Endothelial cell of umbilical vein (primary cell): ENCODE measurements at regions not wholly inside any gene's neighbourhood (a gene's known extent, or its start where the extent isn't known, plus 50 kb on each side); places are given as distances from the start of the nearest gene placed in this dataset.

Experiments used
- BruUV-seq: library from RNA; stranded (reverse); fragments of 400-500 nt; replicated peaks from 2 replicates; lab custom pipeline; 2021; lab: Mats Ljungman, UMichigan
- CTCF ChIA-PET: fragments of 300-600, 350-600 bp; sonication (Branson Sonifier 250); formaldehyde crosslinking; loops from one replicate; lab custom pipeline; 2021; ENCODE audit warnings: antibody characterized with exemption, inconsistent platforms; lab: Charles Lee
- POLR2A ChIA-PET: fragments of 300-600, 350-600 bp; sonication (Branson Sonifier 250); formaldehyde crosslinking; loops from one replicate; lab custom pipeline; 2021; ENCODE audit warnings: antibody characterized with exemption, inconsistent platforms; lab: Charles Lee
- DNase-seq: peaks from one replicate; pipeline ENCODE4 v3.0.0-alpha.2; 2011; ENCODE audit warnings: low read depth, low spot score
- FAIRE-seq: peaks from 2 replicates; lab custom pipeline; 2011; peaks lifted over from hg19 to GRCh38; lab: Jason Lieb, UNC
- H2AFZ ChIP-seq: 2 replicates; pipeline ENCODE4 v1.6.0; 2012; ENCODE audit warnings: low read depth, low read length, control low read depth, inconsistent platforms
- H3K27ac ChIP-seq: 2 replicates; pipeline ENCODE4 v1.5.1; 2011; ENCODE audit warnings: low read depth, mild to moderate bottlenecking, control low read depth, low read length, moderate library complexity; ENCODE audit not compliant: insufficient read depth
- H3K27me3 ChIP-seq, 2 experiments: 2 replicates each; pipeline versions ENCODE4 v1.6.0 to v1.6.1; 2011; ENCODE audit warnings: low read length in 2 of 2, mixed read lengths in 1 of 2; ENCODE audit not compliant: control insufficient read depth in 2 of 2, insufficient read depth in 2 of 2
- H3K36me3 ChIP-seq, 2 experiments: 2 replicates in 1 of 2; 3 replicates in 1 of 2; pipeline ENCODE4 v1.5.1; 2011; ENCODE audit warnings: low read length in 2 of 2, mild to moderate bottlenecking in 1 of 2, moderate library complexity in 1 of 2; ENCODE audit not compliant: control insufficient read depth in 2 of 2, insufficient read depth in 2 of 2; ENCODE audit errors: extremely low read depth in 1 of 2
- H3K4me1 ChIP-seq: 3 replicates; pipeline ENCODE4 v1.5.1; 2011; ENCODE audit warnings: mild to moderate bottlenecking, low read length; ENCODE audit not compliant: control insufficient read depth, insufficient read depth; ENCODE audit errors: extremely low read depth
- H3K4me2 ChIP-seq: 2 replicates; pipeline ENCODE4 v1.6.1; 2011; ENCODE audit warnings: low read length, control low read depth, mixed read lengths; ENCODE audit not compliant: insufficient read depth
- H3K4me3 ChIP-seq, 3 experiments: fragments of 200-600 bp in 1 of 3; sonication (generic), shearing (Covaris generic) in 1 of 3; replicated peaks in 1 of 3; 2 replicates each; pipeline ENCODE4 v1.5.1; 2011 to 2016; ENCODE audit warnings: control low read depth in 3 of 3, low read length in 3 of 3, mild to moderate bottlenecking in 2 of 3, inconsistent platforms in 1 of 3, low read depth in 1 of 3, moderate library complexity in 1 of 3; ENCODE audit not compliant: insufficient read depth in 1 of 3
- H3K79me2 ChIP-seq: 2 replicates; pipeline ENCODE4 v1.6.0; 2012; ENCODE audit warnings: low read length, inconsistent platforms; ENCODE audit not compliant: control insufficient read depth, insufficient read depth
- H3K9ac ChIP-seq: replicated peaks from 2 replicates; pipeline ENCODE3; 2011; ENCODE audit warnings: low read length, control low read depth; ENCODE audit not compliant: insufficient read depth; ENCODE audit errors: extremely low read depth
- H3K9me1 ChIP-seq: replicated peaks from 3 replicates; pipeline ENCODE4 v1.6.0; 2011; ENCODE audit warnings: mild to moderate bottlenecking, low read length; ENCODE audit not compliant: control insufficient read depth, insufficient read depth; ENCODE audit errors: extremely low read depth
- H3K9me3 ChIP-seq: replicated peaks from 2 replicates; pipeline ENCODE4 v1.5.1; 2012; ENCODE audit warnings: low read length, inconsistent platforms; ENCODE audit not compliant: control insufficient read depth, insufficient read depth
- H4K20me1 ChIP-seq: replicated peaks from 2 replicates; pipeline ENCODE3; 2011; ENCODE audit warnings: mild to moderate bottlenecking, low read length; ENCODE audit not compliant: control insufficient read depth, insufficient read depth; ENCODE audit errors: extremely low read depth
- CTCF ChIP-seq, 2 donors: IDR thresholded peaks; 1 replicate in 1 of 2; 2 replicates in 1 of 2; pipeline ENCODE4 v1.5.1; 2011; ENCODE audit warnings: low read length in 2 of 2, mild to moderate bottlenecking in 2 of 2, moderate library complexity in 2 of 2, control low read depth in 1 of 2, inconsistent platforms in 1 of 2, low read depth in 1 of 2; ENCODE audit not compliant: insufficient read depth in 1 of 2; ENCODE audit errors: extremely low read depth in 1 of 2
- EZH2 ChIP-seq: IDR thresholded peaks from 2 replicates; pipeline ENCODE4 v1.6.1; 2012; ENCODE audit warnings: borderline replicate concordance, low read depth, mild to moderate bottlenecking, moderate library complexity, low read length, inconsistent platforms; ENCODE audit not compliant: severe bottlenecking
- FOS ChIP-seq: IDR thresholded peaks from 2 replicates; pipeline ENCODE4 v1.6.1; 2011; ENCODE audit warnings: mild to moderate bottlenecking, low read length, moderate library complexity, borderline replicate concordance; ENCODE audit not compliant: insufficient read depth
- GATA2 ChIP-seq: IDR thresholded peaks from 2 replicates; pipeline ENCODE4 v1.7.0; 2011; ENCODE audit warnings: low read depth, mild to moderate bottlenecking, moderate library complexity, mixed read lengths, low read length; ENCODE audit not compliant: insufficient read length, insufficient read depth
- JUN ChIP-seq: IDR thresholded peaks from 2 replicates; pipeline ENCODE4 v1.6.1; 2011; ENCODE audit warnings: borderline replicate concordance, low read depth; ENCODE audit not compliant: insufficient read length, insufficient read depth
- MAX ChIP-seq: IDR thresholded peaks from 2 replicates; pipeline ENCODE4 v1.6.1; 2011; ENCODE audit not compliant: insufficient read depth, insufficient read length
- MYC ChIP-seq: IDR thresholded peaks from one replicate; pipeline ENCODE4 v1.6.1; 2011; ENCODE audit warnings: mild to moderate bottlenecking, low read depth, low read length
- POLR2A ChIP-seq: IDR thresholded peaks from 2 replicates; pipeline ENCODE4 v1.6.1; 2012; ENCODE audit warnings: low read depth, mild to moderate bottlenecking, control low read depth, low read length
- POLR2AphosphoS5 ChIP-seq: IDR thresholded peaks from 2 replicates; pipeline ENCODE4 v1.6.1; 2012; ENCODE audit warnings: low read depth, mild to moderate bottlenecking, control low read depth, low read length, moderate library complexity; ENCODE audit not compliant: insufficient read depth
- dilution Hi-C: fragments of 300-500 bp; cut with MboI; formaldehyde crosslinking; loops from one replicate; pipeline ENCODE4 v1.15.0; 2019; ENCODE audit warnings: low sequenced_read_pairs; ENCODE audit not compliant: extremely low pct_ligation_motif_present
- intact Hi-C: fragments of 100-400 bp; cut with micrococcal nuclease; formaldehyde crosslinking; loops from one replicate; pipeline ENCODE4 v1.10.0; 2022

DNA sequence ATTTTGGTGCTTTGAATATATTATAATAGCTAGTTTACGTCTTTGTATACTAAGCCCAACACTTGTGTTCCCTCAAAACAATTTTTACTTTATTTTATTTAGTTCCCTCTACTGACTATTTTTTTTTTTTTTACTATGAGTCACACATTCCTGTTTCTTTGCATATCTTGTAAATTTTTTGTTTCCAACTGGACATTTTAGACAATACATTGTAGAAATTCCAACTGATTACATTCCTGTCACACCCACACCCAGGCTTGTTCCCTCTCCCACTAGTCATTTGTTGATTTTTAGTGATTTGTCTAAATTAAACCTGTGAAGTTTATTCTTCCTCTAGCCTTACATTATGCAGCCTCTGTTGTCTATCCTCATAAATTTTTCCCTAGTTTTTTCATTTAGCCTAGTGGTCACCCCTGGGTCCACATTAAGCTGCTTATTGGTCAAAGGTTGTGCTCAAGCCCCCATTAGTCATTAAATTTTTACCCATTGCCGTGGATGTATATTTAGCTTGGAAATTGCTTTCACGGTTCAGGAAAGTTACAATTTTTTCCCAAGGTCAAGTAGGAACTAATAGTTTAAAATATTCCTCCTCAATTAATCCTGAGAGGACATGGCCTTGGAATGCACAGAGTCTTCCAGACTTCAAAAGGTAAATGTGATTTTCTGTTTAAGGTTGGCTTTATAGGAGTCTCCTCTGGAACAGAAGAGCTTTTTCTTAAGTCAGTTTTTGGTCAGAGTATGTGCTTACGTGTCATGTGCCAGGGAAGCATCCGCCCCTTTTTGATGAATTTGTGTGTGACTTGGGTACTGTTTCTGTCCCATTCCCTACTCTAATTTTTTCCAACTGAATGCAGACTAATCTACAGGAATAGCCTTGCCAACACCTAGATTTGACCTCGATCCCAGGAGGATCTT, 207.6 kb upstream of the TMEM72 start:
- ChIA-PET CTCF (no interaction called here), POLR2A (no interaction called here)
- Histone ChIP-seq H3K27me3 (no peaks in the 10 kb centered on the region), H3K79me2 (no peaks in the 10 kb centered on the region), H3K9me3 (no peaks in the 10 kb centered on the region), H3K9me1 (no peaks in the 10 kb centered on the region), H4K20me1 (no peaks in the 10 kb centered on the region), H3K4me2 (no peak overlapping the region), H3K27ac (no peak overlapping the region), H3K36me3 (no peaks in the 10 kb centered on the region), H3K4me3 (no peak overlapping the region), H3K4me1 (no peaks in the 10 kb centered on the region), H3K9ac (no peak overlapping the region), H2AFZ (no peak overlapping the region)
- FAIRE-seq (no peak), DNase-seq (peak; percentile 3)
- intact Hi-C loops = no loop called here
- BruUV-seq = no TSS peak
- TF ChIP-seq GATA2 = no peak
- no peak for TF ChIP-seq MYC
- TF ChIP-seq FOS = peak; percentile 41
- TF ChIP-seq MAX = no peak
- dilution Hi-C loops = no loop called here

- H3K79me2 ChIP-seq = no peaks in the 10 kb centered on the region
- H2AFZ ChIP-seq = no peak overlapping the region
- POLR2A ChIA-PET = no interaction called here
- no peaks in the 10 kb centered on the region for H4K20me1 ChIP-seq
- dilution Hi-C loops (no loop called here), intact Hi-C loops (no loop called here)
- no peak overlapping the region for H3K4me2 ChIP-seq
- H3K27ac ChIP-seq = no peak overlapping the region
- TF ChIP-seq FOS = no peak
- no peak for TF ChIP-seq POLR2AphosphoS5
- TF ChIP-seq GATA2 = no peak
- no peak for TF ChIP-seq JUN
- no peak for TF ChIP-seq EZH2
- no peak for TF ChIP-seq MAX
- TF ChIP-seq POLR2A = no peak
- no peak for TF ChIP-seq MYC
- TF ChIP-seq CTCF (IDR thresholded peaks at IDR 0.05; ENCODE audit: extremely low read depth in 1 of 2, insufficient read depth in 1 of 2, low read depth in 1 of 2, low read length in 2 of 2) = no peak
- H3K4me1 ChIP-seq = no peaks in the 10 kb centered on the region
- no TSS peak for BruUV-seq
- DNase-seq (no peak), FAIRE-seq (no peak)
- H3K9me1 ChIP-seq = no peaks in the 10 kb centered on the region
- H3K9ac ChIP-seq = no peak overlapping the region
- no peaks in the 10 kb centered on the region for H3K36me3 ChIP-seq
- no peaks in the 10 kb centered on the region for H3K9me3 ChIP-seq
- no peak overlapping the region for H3K4me3 ChIP-seq
- CTCF ChIA-PET = no interaction called here
- H3K27me3 ChIP-seq = no peaks in the 10 kb centered on the region
These were observed 206.5 kb upstream of the TMEM72 start for GRCh38 chr10:44704616-44705015.
